WTC11 (cell line): ENCODE measurements at regions not wholly inside any gene's neighbourhood (a gene's known extent, or its start where the extent isn't known, plus 50 kb on each side); places are given as distances from the start of the nearest gene placed in this dataset.

Experiments
- ATAC-seq: fragments of 200-7000 bp; cut with Tn5 transposase; 2 replicates; pipeline ENCODE4 v1.10.0; 2021; ENCODE audit warnings: mild to moderate bottlenecking, moderate library complexity
- CTCF ChIA-PET: fragments of 300-600 bp; sonication (Branson Sonifier 250); formaldehyde crosslinking; loops from one replicate; lab custom pipeline; 2021; ENCODE audit warnings: antibody characterized with exemption; lab: Charles Lee
- POLR2A ChIA-PET: fragments of 350-600 bp; sonication (Branson Sonifier 250); formaldehyde crosslinking; loops from one replicate; lab custom pipeline; 2021; ENCODE audit warnings: antibody characterized with exemption; lab: Charles Lee
- DNase-seq: peaks from one replicate; pipeline ENCODE4 v3.0.0; 2021; ENCODE audit warnings: low spot score
- H3K27ac Mint-ChIP-seq: 2 replicates; pipeline ENCODE4 v1.8.0; 2021; ENCODE audit warnings: mixed read lengths
- H3K27me3 Mint-ChIP-seq: 2 replicates; pipeline ENCODE4 v1.8.0; 2021; ENCODE audit warnings: low read depth, mild to moderate bottlenecking, moderate library complexity, mixed read lengths
- H3K36me3 Mint-ChIP-seq: 2 replicates; pipeline ENCODE4 v1.8.0; 2021; ENCODE audit warnings: mixed read lengths
- H3K4me1 Mint-ChIP-seq: 2 replicates; pipeline ENCODE4 v1.8.0; 2022; ENCODE audit warnings: mixed read lengths
- H3K4me3 Mint-ChIP-seq: 2 replicates; pipeline ENCODE4 v1.8.0; 2021; ENCODE audit warnings: mild to moderate bottlenecking, moderate library complexity, mixed read lengths
- H3K9me3 Mint-ChIP-seq: 2 replicates; pipeline ENCODE4 v1.8.0; 2021; ENCODE audit warnings: mixed read lengths
- AR ChIP-seq: fragments of 250-450 bp; sonication (Bioruptor Pico); IDR thresholded peaks from 2 replicates; pipeline ENCODE4 v1.9.0; 2021; ENCODE audit warnings: mild to moderate bottlenecking
- CBFB ChIP-seq: sonication (generic); formaldehyde crosslinking; IDR thresholded peaks from 2 replicates; pipeline ENCODE4 v1.8.1; 2022; ENCODE audit warnings: mild to moderate bottlenecking, low read depth, missing genetic modification reagents
- ETV6 ChIP-seq: sonication (generic); formaldehyde crosslinking; IDR thresholded peaks from 2 replicates; pipeline ENCODE4 v1.8.1; 2022; ENCODE audit warnings: mild to moderate bottlenecking, missing genetic modification reagents
- GRHL2 ChIP-seq: fragments of 250-450 bp; sonication (Bioruptor Pico); IDR thresholded peaks from 2 replicates; pipeline ENCODE4 v1.8.0; 2022; ENCODE audit warnings: mild to moderate bottlenecking, moderate library complexity; ENCODE audit not compliant: insufficient replicate concordance, severe bottlenecking
- HMGXB4 ChIP-seq: sonication (generic); formaldehyde crosslinking; IDR thresholded peaks from 2 replicates; pipeline ENCODE4 v1.8.1; 2023; ENCODE audit warnings: mild to moderate bottlenecking, moderate library complexity, missing genetic modification reagents
- MLX ChIP-seq: sonication (generic); formaldehyde crosslinking; IDR thresholded peaks from 2 replicates; pipeline ENCODE4 v1.8.1; 2023; ENCODE audit warnings: mild to moderate bottlenecking, missing genetic modification reagents, moderate library complexity
- MXD4 ChIP-seq: fragments of 250-450 bp; sonication (Bioruptor Pico); IDR thresholded peaks from 2 replicates; pipeline ENCODE4 v1.8.0; 2021; ENCODE audit warnings: mild to moderate bottlenecking, moderate library complexity, borderline replicate concordance
- PRDM15 ChIP-seq: sonication (generic); formaldehyde crosslinking; IDR thresholded peaks from 2 replicates; pipeline ENCODE4 v1.8.0; 2022; ENCODE audit warnings: missing genetic modification reagents
- SMAD3 ChIP-seq: sonication (generic); formaldehyde crosslinking; IDR thresholded peaks from 2 replicates; pipeline ENCODE4 v1.8.0; 2022; ENCODE audit warnings: missing genetic modification reagents, mild to moderate bottlenecking, borderline replicate concordance
- SMAD4 ChIP-seq: sonication (generic); formaldehyde crosslinking; IDR thresholded peaks from 2 replicates; pipeline ENCODE4 v1.8.0; 2022; ENCODE audit warnings: mild to moderate bottlenecking, missing genetic modification reagents
- ZNF121 ChIP-seq: sonication (generic); formaldehyde crosslinking; IDR thresholded peaks from 2 replicates; pipeline ENCODE4 v1.8.0; 2023; ENCODE audit warnings: missing genetic modification reagents
- ZNF281 ChIP-seq: sonication (generic); formaldehyde crosslinking; IDR thresholded peaks from 2 replicates; pipeline ENCODE4 v1.8.0; 2023; ENCODE audit warnings: mild to moderate bottlenecking, missing genetic modification reagents
- ZNF423 ChIP-seq: fragments of 250-450 bp; sonication (Bioruptor Pico); IDR thresholded peaks from 2 replicates; pipeline ENCODE4 v2.1.2; 2022; ENCODE audit warnings: mild to moderate bottlenecking, moderate library complexity

GRCh38 chr9:96022445-96023051, 147.1 kb downstream of the ERCC6L2 start:
- H3K27ac Mint-ChIP-seq = no peak overlapping the region
- TF ChIP-seq AR (CRISPR knock-in tag) = no peak
- TF ChIP-seq ZNF423 (CRISPR knock-in tag) = 0 out of 2 replicates have a peak, but pooled peaks have one; percentile 10
- TF ChIP-seq ZNF281 = peak; percentile 33; the same call in 1 of the 2 replicates
- 0 out of 2 replicates have a peak, but pooled peaks have one; percentile 29 for TF ChIP-seq ETV6
- H3K27me3 Mint-ChIP-seq = peaks cover 86% of the 10 kb centered on the region
- ChIA-PET POLR2A (no interaction called here), CTCF (interaction anchor here (1.4 kb wide), 1 partner anchor 286 kb away, joined by 4 read pairs; no protein-coding TSS in a partner anchor)
- ATAC-seq = peak; percentile 47
- H3K4me1 Mint-ChIP-seq = peaks cover 20% of the 10 kb centered on the region
- no peaks in the 10 kb centered on the region for H3K9me3 Mint-ChIP-seq
- H3K4me3 Mint-ChIP-seq = peak overlapping the region; percentile 75
- peak; percentile 60 for DNase-seq
- no peaks in the 10 kb centered on the region for H3K36me3 Mint-ChIP-seq

- Mint-ChIP-seq H3K9me3 (no peaks in the 10 kb centered on the region), H3K27ac (no peak overlapping the region), H3K27me3 (peaks cover 80% of the 10 kb centered on the region), H3K4me1 (peaks cover 20% of the 10 kb centered on the region), H3K36me3 (no peaks in the 10 kb centered on the region), H3K4me3 (peak overlapping the region; percentile 75)
- CTCF ChIA-PET = interaction anchor here (1.3 kb wide), 1 partner anchor 285 kb away, joined by 4 read pairs; no protein-coding TSS in a partner anchor
- no peak for DNase-seq
- TF ChIP-seq SMAD3 (CRISPR knock-in tag) = no peak
- TF ChIP-seq HMGXB4 (CRISPR knock-in tag) = no peak
- no peak for TF ChIP-seq GRHL2 (CRISPR knock-in tag)
- ATAC-seq = peak; percentile 2; the same call in 1 of the 2 replicates
- POLR2A ChIA-PET = interaction anchor here (0.6 kb wide), 1 partner anchor 664 kb away, joined by 3 read pairs; no protein-coding TSS in a partner anchor
Observed at GRCh38 chr9:96021551-96022444, 146.3 kb downstream of the ERCC6L2 start.

GRCh38 chr9:96020792-96021550, 145.5 kb downstream of the ERCC6L2 start:
- H3K27ac Mint-ChIP-seq = no peak overlapping the region
- DNase-seq (peak; percentile 39), ATAC-seq (peak; percentile 24)
- H3K27me3 Mint-ChIP-seq = peaks cover 72% of the 10 kb centered on the region
- ChIA-PET POLR2A (no interaction called here), CTCF (interaction anchor here (1.1 to 1.3 kb wide), 2 partner anchors 40 to 285 kb away, joined by 4 read pairs; no protein-coding TSS in a partner anchor)
- no peaks in the 10 kb centered on the region for H3K9me3 Mint-ChIP-seq
- H3K4me1 Mint-ChIP-seq = peaks cover 16% of the 10 kb centered on the region
- H3K4me3 Mint-ChIP-seq = peak overlapping the region; percentile 73
- no peaks in the 10 kb centered on the region for H3K36me3 Mint-ChIP-seq
- TF ChIP-seq SMAD4 (no peak), ZNF121 (CRISPR knock-in tag) (0 out of 2 replicates have a peak, but pooled peaks have one; percentile 29), MXD4 (CRISPR knock-in tag) (no peak), MLX (CRISPR knock-in tag) (no peak), CBFB (CRISPR knock-in tag) (no peak), PRDM15 (CRISPR knock-in tag) (peak; percentile 56; the same call in 1 of the 2 replicates)
